C4-2B (cell line): ENCODE measurements at regions not wholly inside any gene's neighbourhood (a gene's known extent, or its start where the extent isn't known, plus 50 kb on each side); places are given as distances from the start of the nearest gene placed in this dataset.

Source experiments
- CTCF ChIP-seq: fragments of 450-650 bp; conservative IDR thresholded peaks from 2 replicates; pipeline ENCODE4 v1.5.1; 2017; ENCODE audit warnings: mild to moderate bottlenecking
- ZFX ChIP-seq: fragments of 450-650 bp; IDR thresholded peaks from 2 replicates; pipeline ENCODE4 v1.6.1; 2017

- no peak for TF ChIP-seq CTCF
- no peak for TF ChIP-seq ZFX
These were observed 1683.2 kb upstream of the SLC39A10 start for GRCh38 chr2:193973781-193974180.
